SK-N-SH treated with all-trans-retinoic acid at 6 μM for 48 hours (cell line): ENCODE measurements at regions not wholly inside any gene's neighbourhood (a gene's known extent, or its start where the extent isn't known, plus 50 kb on each side); places are given as distances from the start of the nearest gene placed in this dataset.

ENCODE experiments used
- ARNTL ChIP-seq: fragments of 450-650 bp; formaldehyde crosslinking; IDR thresholded peaks from 2 replicates; pipeline ENCODE4 v1.5.0; 2020; ENCODE audit warnings: low read depth, mild to moderate bottlenecking, moderate library complexity, borderline replicate concordance
- CREB5 ChIP-seq: fragments of 250-450 bp; sonication (Bioruptor Pico); IDR thresholded peaks from 2 replicates; pipeline ENCODE4 v1.5.1; 2020; ENCODE audit warnings: low read depth, mild to moderate bottlenecking, moderate library complexity
- ESRRG ChIP-seq: fragments of 250-450 bp; sonication (Bioruptor Pico); IDR thresholded peaks from 2 replicates; pipeline ENCODE4 v1.6.1; 2021; ENCODE audit warnings: mild to moderate bottlenecking
- GLIS3 ChIP-seq: fragments of 250-450 bp; sonication (Bioruptor Pico); IDR thresholded peaks from 2 replicates; pipeline ENCODE4 v1.5.0; 2020; ENCODE audit warnings: mild to moderate bottlenecking, moderate library complexity
- PATZ1 ChIP-seq: fragments of 250-450 bp; sonication (Bioruptor Pico); IDR thresholded peaks from 2 replicates; pipeline ENCODE4 v1.8.0; 2020; ENCODE audit warnings: mild to moderate bottlenecking, moderate library complexity, borderline replicate concordance
- RARB ChIP-seq: fragments of 250-450 bp; sonication (Bioruptor Pico); IDR thresholded peaks from 2 replicates; pipeline ENCODE4 v1.8.0; 2021; ENCODE audit warnings: mild to moderate bottlenecking, moderate library complexity
- TCF4 ChIP-seq: fragments of 250-450 bp; sonication (Bioruptor Pico); IDR thresholded peaks from 2 replicates; pipeline ENCODE4 v1.8.0; 2021; ENCODE audit warnings: mild to moderate bottlenecking, moderate library complexity, borderline replicate concordance
- ZC3H10 ChIP-seq: fragments of 250-450 bp; sonication (Bioruptor Pico); IDR thresholded peaks from 2 replicates; pipeline ENCODE4 v1.5.1; 2021; ENCODE audit warnings: mild to moderate bottlenecking, moderate library complexity
- ZFP3 ChIP-seq: fragments of 250-450 bp; sonication (Bioruptor Pico); IDR thresholded peaks from 2 replicates; pipeline ENCODE4 v1.5.0; 2020; ENCODE audit warnings: mild to moderate bottlenecking, moderate library complexity
- ZFP30 ChIP-seq: fragments of 450-650 bp; formaldehyde crosslinking; IDR thresholded peaks from 2 replicates; pipeline ENCODE4 v1.5.0; 2022; ENCODE audit warnings: mild to moderate bottlenecking, moderate library complexity
- ZNF565 ChIP-seq: fragments of 450-650 bp; formaldehyde crosslinking; conservative IDR thresholded peaks from 2 replicates; pipeline ENCODE4 v1.5.0; 2020; ENCODE audit warnings: low read depth, mild to moderate bottlenecking, moderate library complexity

GRCh38 chr2:53091183-53091582 lies 676.4 kb upstream of the CHAC2 start:
- TF ChIP-seq PATZ1 (CRISPR knock-in tag) (no peak), CREB5 (no peak), GLIS3 (no peak), ESRRG (CRISPR knock-in tag) (no peak), ARNTL (CRISPR knock-in tag) (no peak), ZFP3 (CRISPR knock-in tag) (no peak), ZC3H10 (CRISPR knock-in tag) (no peak), ZFP30 (CRISPR knock-in tag) (no peak), RARB (CRISPR knock-in tag) (no peak), ZNF565 (CRISPR knock-in tag) (no peak), TCF4 (CRISPR knock-in tag) (no peak)
